GM18951 (cell line): ENCODE measurements at regions not wholly inside any gene's neighbourhood (a gene's known extent, or its start where the extent isn't known, plus 50 kb on each side); places are given as distances from the start of the nearest gene placed in this dataset.

Experiments
- POLR2A ChIP-seq: IDR thresholded peaks from 4 replicates; pipeline ENCODE4 v1.6.1; 2011; ENCODE audit warnings: mild to moderate bottlenecking; ENCODE audit not compliant: insufficient read length, insufficient read depth; ENCODE audit errors: extremely low read depth
- in situ Hi-C: fragments of 300-500 bp; cut with MboI; formaldehyde crosslinking; loops from one replicate; pipeline ENCODE4 v1.12.0; 2022; ENCODE audit warnings: low sequenced_read_pairs, mixed read lengths, inconsistent platforms; ENCODE audit not compliant: unreplicated experiment

GRCh38 chr13:99911965-99912566, 59.5 kb downstream of the ZIC5 start:
- TF ChIP-seq POLR2A: no peak
- in situ Hi-C loops: loop anchor here (25.0 kb wide), 2 partner anchors 325 to 600 kb away; no protein-coding TSS in a partner anchor

DNA sequence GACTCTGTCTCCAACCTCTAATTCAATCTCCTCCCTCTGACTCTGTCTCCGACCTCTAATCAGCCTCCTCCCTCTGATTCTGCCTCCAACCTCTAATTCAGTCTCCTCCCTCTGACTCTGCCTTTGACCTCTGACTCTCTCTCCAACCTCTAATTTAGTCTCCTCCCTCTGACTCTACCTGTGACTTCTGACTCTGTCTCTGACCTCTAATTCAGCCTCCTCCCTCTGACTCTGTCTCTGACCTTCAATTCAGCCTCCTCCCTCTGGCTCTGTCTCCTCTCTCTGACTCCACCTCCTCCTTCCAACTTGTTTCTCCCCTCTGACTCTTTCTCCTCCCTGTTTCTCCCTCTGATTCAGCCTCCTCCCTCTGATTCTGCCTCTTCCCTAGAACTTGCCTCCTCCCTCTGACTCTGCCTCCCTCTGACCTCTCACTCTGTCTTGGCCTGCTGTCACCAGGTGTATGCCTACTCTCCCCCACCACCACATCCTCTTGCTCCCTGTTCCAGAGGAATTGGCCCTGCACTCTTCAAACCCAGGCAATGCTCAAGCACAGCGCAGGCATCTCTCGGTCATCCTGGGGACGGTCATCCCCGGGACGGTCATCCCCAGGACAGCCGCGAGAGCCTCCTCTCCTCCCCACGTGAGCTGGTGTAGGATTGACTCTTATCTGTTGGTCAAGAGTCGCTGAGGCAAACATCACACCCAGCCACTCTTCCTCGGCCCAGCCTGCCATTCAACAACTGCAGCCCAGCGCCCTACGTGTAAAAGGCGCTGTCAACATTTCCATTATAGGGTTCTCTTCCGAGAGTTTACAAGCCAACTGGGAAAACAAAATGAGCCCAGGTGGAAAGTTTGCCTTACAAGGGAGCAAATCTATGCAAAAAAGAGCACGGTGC, 60.2 kb downstream of the ZIC5 start:
- in situ Hi-C loops: loop anchor here (25.0 kb wide), 2 partner anchors 326 to 601 kb away; no protein-coding TSS in a partner anchor
- TF ChIP-seq POLR2A: no peak

GRCh38 chr13:99909836-99910619, 61.5 kb downstream of the ZIC5 start:
- TF ChIP-seq POLR2A: no peak
- in situ Hi-C loops: loop anchor here (25.0 kb wide), 2 partner anchors 327 to 602 kb away; no protein-coding TSS in a partner anchor

DNA sequence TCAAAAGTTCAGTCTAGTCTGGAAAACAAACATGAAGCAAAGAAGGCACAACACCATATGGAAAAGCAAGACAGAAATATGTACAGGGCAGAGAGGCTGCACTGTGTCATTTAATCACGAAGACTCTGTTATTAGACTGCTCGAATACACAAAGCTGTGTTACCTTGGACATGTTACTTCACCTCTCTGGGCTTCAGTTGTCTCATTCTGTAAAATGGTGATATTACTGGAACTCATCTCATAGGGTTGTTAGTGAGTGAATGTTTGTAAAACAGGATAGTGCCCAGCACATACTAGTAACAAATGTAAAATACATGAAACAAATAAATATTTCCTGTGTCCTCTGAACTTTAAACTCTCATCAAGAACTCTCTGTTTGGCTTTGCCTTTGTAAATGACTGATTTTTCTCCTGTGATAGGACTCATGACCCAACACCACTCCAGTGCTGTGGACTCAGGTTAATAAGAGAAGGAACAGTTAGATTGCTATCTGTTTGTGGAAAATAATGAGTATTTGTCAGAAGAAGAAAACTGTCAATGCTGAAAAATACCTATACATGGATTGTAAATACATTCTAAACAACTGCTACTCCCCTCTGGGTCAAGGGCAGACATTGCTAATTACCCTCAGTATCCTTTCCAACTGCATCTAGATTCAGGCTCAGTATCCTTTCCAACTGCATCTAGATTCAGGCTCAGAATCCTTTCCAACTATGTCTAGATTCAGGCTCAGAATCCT, 62.3 kb downstream of the ZIC5 start:
- no peak for TF ChIP-seq POLR2A
- in situ Hi-C loops: loop anchor here (25.0 kb wide), 2 partner anchors 328 to 603 kb away; no protein-coding TSS in a partner anchor

DNA sequence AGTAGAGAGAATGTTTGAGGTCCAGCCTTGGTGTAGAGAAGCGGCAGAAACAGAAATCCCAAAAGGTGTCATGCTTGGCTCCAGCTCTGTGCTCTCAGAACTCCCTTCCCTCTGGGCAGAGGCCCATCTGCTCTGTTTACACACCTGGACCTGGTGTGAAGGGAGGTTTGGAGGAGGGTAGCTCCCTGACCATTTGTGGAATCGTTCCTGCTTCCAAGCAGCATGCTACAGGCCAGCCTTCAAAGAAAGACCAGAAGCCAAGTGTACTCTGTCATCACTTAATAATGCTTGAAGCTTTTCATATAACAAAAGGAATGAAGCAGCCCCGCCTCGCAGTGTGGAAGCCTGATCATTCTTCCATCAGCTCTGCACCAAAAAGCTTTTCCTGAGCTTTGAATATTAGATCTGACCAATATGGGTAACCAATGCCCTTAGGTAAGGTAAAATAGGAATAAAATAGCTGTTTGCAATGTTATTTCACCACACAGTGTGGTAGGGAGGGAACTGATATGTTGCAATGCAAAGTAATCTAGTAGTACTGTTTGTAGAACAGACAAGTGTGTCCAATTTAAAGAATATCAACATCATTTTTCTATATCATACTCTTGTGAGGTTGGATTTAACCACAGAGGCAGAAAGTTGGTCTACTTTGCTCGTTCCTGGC, 63.3 kb downstream of the ZIC5 start:
- in situ Hi-C loops: loop anchor here (25.0 kb wide), 2 partner anchors 329 to 604 kb away; no protein-coding TSS in a partner anchor
- TF ChIP-seq POLR2A: no peak

DNA sequence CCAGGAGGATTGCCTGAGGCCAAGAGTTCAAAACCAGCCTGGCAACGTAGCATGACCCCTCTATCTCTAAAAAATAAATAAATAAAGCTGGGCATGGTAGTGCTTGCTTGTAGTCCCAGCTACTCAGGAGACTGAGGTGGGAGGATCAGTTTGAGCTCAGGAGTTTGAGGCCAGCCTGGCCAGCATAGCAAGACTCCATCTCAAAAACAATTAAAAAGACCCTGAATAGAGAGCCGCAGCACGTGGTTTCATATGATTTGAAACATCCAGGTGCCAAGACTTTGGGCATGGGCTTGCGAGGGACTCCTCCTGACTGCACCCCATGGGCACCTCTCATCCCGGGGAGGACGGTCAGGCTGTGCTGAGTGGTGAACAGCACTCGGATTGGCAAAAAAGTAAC, 63.9 kb downstream of the ZIC5 start:
- in situ Hi-C loops: loop anchor here (25.0 kb wide), 2 partner anchors 330 to 605 kb away; no protein-coding TSS in a partner anchor
- no peak for TF ChIP-seq POLR2A

DNA sequence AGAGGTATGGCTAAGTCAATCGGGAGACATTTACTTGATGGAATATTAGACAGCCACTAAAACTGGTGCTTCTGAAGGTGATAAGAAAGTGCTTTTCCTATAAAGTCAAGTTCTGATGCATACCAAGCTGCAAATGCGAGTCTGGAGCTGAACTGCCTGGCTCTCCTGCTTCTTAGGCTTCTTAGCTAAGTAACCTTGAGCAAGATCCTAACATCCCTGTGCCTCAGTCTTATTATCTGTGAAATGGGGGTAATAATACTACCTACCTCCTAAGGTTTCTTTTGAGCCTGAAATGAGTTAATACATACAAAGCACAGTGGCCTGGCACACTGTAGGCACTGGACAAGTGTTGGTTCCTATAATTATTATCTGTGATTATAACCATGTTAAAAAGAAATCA, 64.5 kb downstream of the ZIC5 start:
- in situ Hi-C loops: loop anchor here (25.0 kb wide), 2 partner anchors 330 to 605 kb away; no protein-coding TSS in a partner anchor
- TF ChIP-seq POLR2A: no peak

DNA sequence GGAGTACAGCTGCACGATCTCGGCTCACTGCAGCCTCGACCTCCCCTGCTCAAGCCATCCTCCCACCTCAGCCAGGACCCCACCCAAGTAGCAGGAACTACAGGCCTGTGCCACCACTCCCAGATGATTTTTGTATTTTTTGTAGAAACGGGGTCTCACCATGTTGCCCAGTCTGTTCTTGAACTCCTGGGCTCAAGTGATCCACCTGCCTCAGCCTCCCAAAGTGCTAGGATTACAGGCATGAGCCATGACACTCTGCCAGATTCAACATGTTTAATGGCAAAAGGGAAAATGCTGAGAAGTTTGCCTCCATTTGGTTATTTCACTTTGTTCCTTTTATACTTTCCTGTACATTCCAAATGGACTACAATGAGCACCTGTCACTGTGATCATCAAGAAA, 65.8 kb downstream of the ZIC5 start:
- no peak for TF ChIP-seq POLR2A
- in situ Hi-C loops: loop anchor here (25.0 kb wide), 2 partner anchors 331 to 606 kb away; no protein-coding TSS in a partner anchor

- TF ChIP-seq POLR2A: no peak
- in situ Hi-C loops: loop anchor here (25.0 kb wide), 2 partner anchors 332 to 607 kb away; no protein-coding TSS in a partner anchor
Measured at GRCh38 chr13:99905224-99905623, 66.3 kb downstream of the ZIC5 start.

- TF ChIP-seq POLR2A: no peak
- in situ Hi-C loops: loop anchor here (25.0 kb wide), 2 partner anchors 334 to 609 kb away; no protein-coding TSS in a partner anchor
Measured at GRCh38 chr13:99903140-99903539, 68.4 kb downstream of the ZIC5 start.

DNA sequence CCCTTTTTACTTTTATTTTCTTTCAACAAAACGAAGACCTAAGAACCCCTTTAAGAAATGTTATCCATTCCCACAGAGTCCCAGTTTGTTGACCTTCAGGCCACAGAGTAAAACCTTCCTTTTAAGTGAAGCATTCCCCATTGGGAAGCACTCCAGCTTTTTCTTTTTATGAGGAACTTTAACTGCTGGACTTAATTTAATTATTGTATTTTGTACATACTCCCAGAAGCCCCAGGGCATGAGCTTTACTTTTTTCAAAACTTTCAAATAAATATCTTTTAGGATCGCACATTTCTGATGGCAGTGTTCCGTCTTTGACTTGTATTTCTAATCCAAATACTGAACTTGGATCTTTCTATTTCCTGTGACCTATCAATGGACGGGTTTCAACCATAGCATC, 68.9 kb downstream of the ZIC5 start:
- in situ Hi-C loops: loop anchor here (25.0 kb wide), 2 partner anchors 335 to 610 kb away; no protein-coding TSS in a partner anchor
- no peak for TF ChIP-seq POLR2A
